ENCODE measurements at regions not wholly inside any gene's neighbourhood (a gene's known extent, or its start where the extent isn't known, plus 50 kb on each side); places are given as distances from the start of the nearest gene placed in this dataset.

DNA sequence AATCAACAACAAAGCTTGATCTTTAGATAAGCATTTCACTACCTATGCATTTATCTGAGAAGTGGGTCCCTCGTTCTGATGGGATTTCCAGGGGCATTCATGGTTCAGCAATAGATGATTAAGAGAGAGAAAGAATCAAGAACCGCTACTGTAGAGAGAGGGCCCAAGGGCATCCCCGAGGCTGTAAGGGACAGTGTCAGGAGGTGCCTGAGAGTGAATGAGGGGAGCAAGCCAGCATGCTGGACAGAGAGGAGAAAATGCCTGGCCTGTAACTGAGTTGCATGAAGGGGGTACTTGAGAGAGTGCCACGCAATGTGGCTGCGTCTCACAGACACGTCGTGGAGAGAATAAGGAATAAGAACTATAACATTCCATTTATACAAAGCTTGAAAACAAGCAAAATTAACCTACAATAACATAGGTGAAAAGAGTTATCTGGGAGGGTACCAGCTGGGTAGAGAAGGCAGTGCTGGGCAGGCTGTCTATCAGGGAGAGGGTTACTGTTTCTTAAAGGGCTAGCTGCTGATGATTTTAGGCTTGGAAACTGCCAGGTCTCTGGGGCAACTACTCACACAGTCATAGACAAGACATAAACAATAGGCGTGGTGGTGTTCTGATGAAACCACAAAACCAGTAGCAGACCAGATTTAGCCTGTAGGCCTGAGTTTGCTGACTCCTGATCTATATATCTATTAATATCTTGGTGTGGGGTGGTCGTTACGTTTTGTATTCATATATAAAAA lies 374.6 kb upstream of the CFAP20DC start:
- Histone ChIP-seq H3K9ac (ENCODE audit: control insufficient read depth, insufficient read depth, low read length) (no peak overlapping the region), H3K4me1 (ENCODE audit: control insufficient read depth, insufficient read depth, low read length) (peaks cover 24% of the 10 kb centered on the region), H2AFZ (ENCODE audit: control insufficient read depth, low read depth, low read length) (no peak overlapping the region), H3K27me3 (replicated peaks in 1 of 2; ENCODE audit: control insufficient read depth in 2 of 2, insufficient read depth in 2 of 2, low read length in 1 of 2) (no peaks in the 10 kb centered on the region), H3K4me3 (no peak overlapping the region), H3K9me3 (replicated peaks; ENCODE audit: control insufficient read depth, insufficient read depth, low read length) (no peaks in the 10 kb centered on the region; the same call in 2 of the 3 replicates), H4K20me1 (ENCODE audit: control insufficient read depth, insufficient read depth) (no peaks in the 10 kb centered on the region), H3K36me3 (ENCODE audit: control insufficient read depth in 2 of 2, insufficient read depth in 2 of 2, low read length in 1 of 2) (no peaks in the 10 kb centered on the region), H3K4me2 (ENCODE audit: control insufficient read depth, insufficient read depth) (0 out of 2 replicates have a peak overlapping the region, but pooled peaks have one; percentile 12), H3K79me2 (ENCODE audit: control insufficient read depth, insufficient read depth, low read length) (no peaks in the 10 kb centered on the region), H3K27ac (ENCODE audit: control insufficient read depth, insufficient read depth) (no peak overlapping the region)
- intact Hi-C loops (cut with micrococcal nuclease; ENCODE audit: unreplicated experiment) (no loop called here), in situ Hi-C loops (cut with MboI) (no loop called here)
- TF ChIP-seq NFYA (IDR thresholded peaks at IDR 0.05; ENCODE audit: borderline replicate concordance, low read depth, low read length) (no peak), TCF12 (IDR thresholded peaks at IDR 0.05; ENCODE audit: low read depth, low read length) (no peak), JUNB (IDR thresholded peaks at IDR 0.05) (0 out of 2 replicates have a peak, but pooled peaks have one; percentile 6), RBBP5 (conservative IDR thresholded peaks at IDR 0.05) (no peak), RUNX3 (IDR thresholded peaks at IDR 0.05; ENCODE audit: low read length) (peak; percentile 63), ETV6 (conservative IDR thresholded peaks at IDR 0.05 in 1 of 2, IDR thresholded peaks at IDR 0.05 in 1 of 2; ENCODE audit: borderline replicate concordance in 1 of 2, low read depth in 1 of 2) (no peak), SREBF1 (IDR thresholded peaks at IDR 0.05; ENCODE audit: low read length) (no peak), LARP7 (IDR thresholded peaks at IDR 0.05) (no peak), RAD51 (IDR thresholded peaks at IDR 0.05) (no peak), SREBF2 (IDR thresholded peaks at IDR 0.05; ENCODE audit: low read length) (no peak), CREM (IDR thresholded peaks at IDR 0.05; ENCODE audit: low read depth) (no peak), ZNF687 (IDR thresholded peaks at IDR 0.05) (no peak), BMI1 (IDR thresholded peaks at IDR 0.05; ENCODE audit: borderline replicate concordance) (no peak), MEF2A (IDR thresholded peaks at IDR 0.05; ENCODE audit: insufficient read depth, low read depth, low read length) (no peak), EGR1 (IDR thresholded peaks at IDR 0.05; ENCODE audit: borderline replicate concordance in 1 of 2, low read depth in 2 of 2, low read length in 2 of 2) (no peak), MEF2B (IDR thresholded peaks at IDR 0.05; ENCODE audit: partially characterized antibody, poor library complexity, severe bottlenecking) (peak; percentile 21), SMC3 (IDR thresholded peaks at IDR 0.05; ENCODE audit: borderline replicate concordance, low read length) (no peak)
- TF ChIP-seq, protein P1, sequence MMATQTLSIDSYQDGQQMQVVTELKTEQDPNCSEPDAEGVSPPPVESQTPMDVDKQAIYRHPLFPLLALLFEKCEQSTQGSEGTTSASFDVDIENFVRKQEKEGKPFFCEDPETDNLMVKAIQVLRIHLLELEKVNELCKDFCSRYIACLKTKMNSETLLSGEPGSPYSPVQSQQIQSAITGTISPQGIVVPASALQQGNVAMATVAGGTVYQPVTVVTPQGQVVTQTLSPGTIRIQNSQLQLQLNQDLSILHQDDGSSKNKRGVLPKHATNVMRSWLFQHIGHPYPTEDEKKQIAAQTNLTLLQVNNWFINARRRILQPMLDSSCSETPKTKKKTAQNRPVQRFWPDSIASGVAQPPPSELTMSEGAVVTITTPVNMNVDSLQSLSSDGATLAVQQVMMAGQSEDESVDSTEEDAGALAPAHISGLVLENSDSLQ (IDR thresholded peaks at IDR 0.05) = peak; percentile 65
- ChIA-PET CTCF (interaction anchor here (1.5 to 2.9 kb wide), 8 partner anchors 12 to 110 kb away, joined by 6 to 24 read pairs (median 7); no protein-coding TSS in a partner anchor), SMC1A (ENCODE audit: uncharacterized antibody, unreplicated experiment) (interaction anchor here (0.6 to 2.4 kb wide), 20 partner anchors 8 to 432 kb away, joined by 3 to 15 read pairs (median 3); no protein-coding TSS in a partner anchor), POLR2A (interaction anchor here (1.7 kb wide), 1 partner anchor 12 kb away, joined by 5 read pairs; no protein-coding TSS in a partner anchor), RAD21 (ENCODE audit: unreplicated experiment) (interaction anchor here (0.8 to 1.8 kb wide), 6 partner anchors 12 to 189 kb away, joined by 3 to 7 read pairs (median 4); no protein-coding TSS in a partner anchor)
- no peak for DNase-seq (ENCODE audit: low read depth, low spot score)
- peak; percentile 83 for ATAC-seq
- no peak for FAIRE-seq
- 51% methylated on average over 10 of the region's 10 CpGs for WGBS (ENCODE audit: insufficient coverage, insufficient replicate concordance, low lambda C conversion rate, missing lambda C conversion rate)
- BruUV-seq (replicated peaks) = no TSS peak
